H54 (cell line): ENCODE measurements at regions not wholly inside any gene's neighbourhood (a gene's known extent, or its start where the extent isn't known, plus 50 kb on each side); places are given as distances from the start of the nearest gene placed in this dataset.
A peak's percentile ranks its signal among the peaks of the same experiment; 100 is the strongest.
"Not testable (repeated sequence)": the region's sequence is repeated elsewhere in the genome, so short reads cannot be mapped to it uniquely, and the experiment has no call there.

Experiments
- DNase-seq: peaks from one replicate; pipeline ENCODE4 v3.0.0; 2011; ENCODE audit warnings: low spot score, mixed read lengths; ENCODE audit not compliant: insufficient read length
- FAIRE-seq: peaks from 3 replicates; lab custom pipeline; 2011; peaks lifted over from hg19 to GRCh38; lab: Jason Lieb, UNC
- POLR2A ChIP-seq: IDR thresholded peaks from 2 replicates; pipeline ENCODE4 v1.6.1; 2011; ENCODE audit warnings: low read depth, mild to moderate bottlenecking, low read length

- no peak for TF ChIP-seq POLR2A
- FAIRE-seq, result no peak
- DNase-seq, result no peak
Observed at GRCh38 chr11:112344040-112344413, 83.4 kb upstream of the PLET1 start.

- no peak for TF ChIP-seq POLR2A
Observed at GRCh38 chr11:112345166-112345565, 84.5 kb upstream of the PLET1 start.

GRCh38 chr11:112345706-112346105 lies 85.0 kb upstream of the PLET1 start:
- DNase-seq, result no peak
- TF ChIP-seq POLR2A, result no peak
- no peak for FAIRE-seq

More at GRCh38 chr11:112345166-112345565, 84.5 kb upstream of the PLET1 start:
- FAIRE-seq, result no peak
- no peak for DNase-seq

GRCh38 chr11:112346586-112346985 lies 85.9 kb upstream of the PLET1 start:
- DNase-seq (no peak), FAIRE-seq (no peak)
- TF ChIP-seq POLR2A, result no peak

GRCh38 chr11:112348480-112349029 lies 87.9 kb upstream of the PLET1 start:
- TF ChIP-seq POLR2A, result no peak
- no peak for DNase-seq
- no peak for FAIRE-seq

GRCh38 chr11:112351423-112351822 lies 90.8 kb upstream of the PLET1 start:
- not testable (repeated sequence) for DNase-seq, FAIRE-seq

- no peak for DNase-seq
- FAIRE-seq, result no peak
- no peak for TF ChIP-seq POLR2A
Observed at GRCh38 chr11:112352907-112353306, 92.2 kb upstream of the PLET1 start.

- FAIRE-seq (no peak), DNase-seq (no peak)
- no peak for TF ChIP-seq POLR2A
Observed at GRCh38 chr11:112354364-112354763, 93.7 kb upstream of the PLET1 start.

- DNase-seq, result peak; percentile 25
- peak; percentile 58 for FAIRE-seq
- no peak for TF ChIP-seq POLR2A
Observed at GRCh38 chr11:112355726-112356125, 95.1 kb upstream of the PLET1 start.

- no peak for TF ChIP-seq POLR2A
- DNase-seq, result no peak
- FAIRE-seq, result no peak
Observed at GRCh38 chr11:112357488-112357887, 96.8 kb upstream of the PLET1 start.

GRCh38 chr11:112361396-112361795 lies 100.7 kb upstream of the PLET1 start:
- DNase-seq (no peak), FAIRE-seq (no peak)
- no peak for TF ChIP-seq POLR2A

GRCh38 chr11:112363527-112363926 lies 102.9 kb upstream of the PLET1 start:
- no peak for TF ChIP-seq POLR2A
- DNase-seq (no peak), FAIRE-seq (no peak)

- TF ChIP-seq POLR2A, result no peak
- DNase-seq, result no peak
- FAIRE-seq, result no peak
Observed at GRCh38 chr11:112364962-112365481, 104.4 kb upstream of the PLET1 start.

GRCh38 chr11:112366012-112366411 lies 105.4 kb upstream of the PLET1 start:
- no peak for DNase-seq
- no peak for FAIRE-seq
- no peak for TF ChIP-seq POLR2A

GRCh38 chr11:112366777-112367176 lies 106.1 kb upstream of the PLET1 start:
- FAIRE-seq, result no peak

GRCh38 chr11:112367461-112367860 lies 106.8 kb upstream of the PLET1 start:
- FAIRE-seq (no peak), DNase-seq (no peak)
- TF ChIP-seq POLR2A, result no peak

More at GRCh38 chr11:112366777-112367176, 106.1 kb upstream of the PLET1 start:
- TF ChIP-seq POLR2A, result no peak
- DNase-seq, result no peak
